GM23248 (cell line): ENCODE measurements at regions not wholly inside any gene's neighbourhood (a gene's known extent, or its start where the extent isn't known, plus 50 kb on each side); places are given as distances from the start of the nearest gene placed in this dataset.

Experiments
- DNase-seq: peaks from one replicate; pipeline ENCODE4 v3.0.0-alpha.2; 2015
- H2AFZ ChIP-seq: fragments of 200-600 bp; sonication (generic); 2 replicates; pipeline ENCODE4 v1.6.1; 2016; ENCODE audit warnings: antibody characterized with exemption
- H3F3A ChIP-seq: fragments of 200-600 bp; sonication (generic); 2 replicates; pipeline ENCODE4 v1.6.1; 2016; ENCODE audit warnings: mild to moderate bottlenecking, antibody characterized with exemption, mixed run types; ENCODE audit not compliant: insufficient read depth
- H3K27ac ChIP-seq: fragments of 200-600 bp; sonication (generic); 2 replicates; pipeline ENCODE4 v1.5.1; 2016; ENCODE audit warnings: mild to moderate bottlenecking
- H3K27me3 ChIP-seq: fragments of 200-600 bp; sonication (generic); replicated peaks from 2 replicates; pipeline ENCODE4 v1.6.1; 2016; ENCODE audit warnings: mild to moderate bottlenecking; ENCODE audit not compliant: insufficient read depth
- H3K36me3 ChIP-seq: fragments of 200-600 bp; sonication (generic); 2 replicates; pipeline ENCODE4 v1.6.1; 2016; ENCODE audit warnings: low read depth, mild to moderate bottlenecking
- H3K4me1 ChIP-seq: fragments of 200-600 bp; sonication (generic); 2 replicates; pipeline ENCODE4 v1.6.1; 2016; ENCODE audit warnings: mild to moderate bottlenecking; ENCODE audit not compliant: insufficient read depth
- H3K4me2 ChIP-seq: fragments of 200-600 bp; sonication (generic); one replicate; pipeline ENCODE4 v1.6.1; 2016; ENCODE audit warnings: mild to moderate bottlenecking; ENCODE audit not compliant: unreplicated experiment
- H3K4me3 ChIP-seq: fragments of 200-600 bp; sonication (generic); 2 replicates; pipeline ENCODE4 v1.5.1; 2016; ENCODE audit warnings: mild to moderate bottlenecking
- H3K79me2 ChIP-seq: fragments of 200-600 bp; sonication (generic); 2 replicates; pipeline ENCODE4 v1.6.1; 2016; ENCODE audit warnings: mild to moderate bottlenecking; ENCODE audit not compliant: insufficient read depth
- H3K9ac ChIP-seq: fragments of 200-600 bp; sonication (generic); 2 replicates; pipeline ENCODE4 v1.6.1; 2016; ENCODE audit warnings: mild to moderate bottlenecking
- H3K9me2 ChIP-seq: fragments of 200-600 bp; sonication (generic); 2 replicates; pipeline ENCODE4 v1.6.1; 2016; ENCODE audit warnings: mixed run types, mild to moderate bottlenecking, moderate library complexity; ENCODE audit not compliant: insufficient read depth
- H3K9me3 ChIP-seq: fragments of 200-600 bp; sonication (generic); one replicate; pipeline ENCODE4 v1.6.1; 2017; ENCODE audit warnings: low read depth
- H4K20me1 ChIP-seq: fragments of 200-600 bp; sonication (generic); 2 replicates; pipeline ENCODE4 v1.6.0; 2016; ENCODE audit not compliant: insufficient read depth
- EZH2 ChIP-seq: fragments of 200-600 bp; sonication (generic); IDR thresholded peaks from 2 replicates; pipeline ENCODE4 v1.6.1; 2018; ENCODE audit warnings: antibody characterized with exemption, mild to moderate bottlenecking; ENCODE audit not compliant: insufficient read depth, poor library complexity, severe bottlenecking
- EZH2phosphoT487 ChIP-seq: fragments of 200-600 bp; sonication (generic); IDR thresholded peaks from 2 replicates; pipeline ENCODE4 v1.6.1; 2018; ENCODE audit warnings: antibody characterized with exemption, moderate library complexity, mild to moderate bottlenecking, low read depth; ENCODE audit not compliant: insufficient read depth
- WGBS, 2 experiments: methylation state at CpG; one replicate each; pipeline ENCODE4 v1.1.6; 2015 to 2017; ENCODE audit warnings: low lambda C conversion rate in 2 of 2, low coverage in 1 of 2; ENCODE audit errors: missing lambda C conversion rate in 2 of 2; 5-methylcytosine and 5-hydroxymethylcytosine counted together
- in situ Hi-C: fragments of 300-500 bp; cut with MboI; formaldehyde crosslinking; loops from 2 replicates; pipeline ENCODE4 v1.15.0; 2020

DNA sequence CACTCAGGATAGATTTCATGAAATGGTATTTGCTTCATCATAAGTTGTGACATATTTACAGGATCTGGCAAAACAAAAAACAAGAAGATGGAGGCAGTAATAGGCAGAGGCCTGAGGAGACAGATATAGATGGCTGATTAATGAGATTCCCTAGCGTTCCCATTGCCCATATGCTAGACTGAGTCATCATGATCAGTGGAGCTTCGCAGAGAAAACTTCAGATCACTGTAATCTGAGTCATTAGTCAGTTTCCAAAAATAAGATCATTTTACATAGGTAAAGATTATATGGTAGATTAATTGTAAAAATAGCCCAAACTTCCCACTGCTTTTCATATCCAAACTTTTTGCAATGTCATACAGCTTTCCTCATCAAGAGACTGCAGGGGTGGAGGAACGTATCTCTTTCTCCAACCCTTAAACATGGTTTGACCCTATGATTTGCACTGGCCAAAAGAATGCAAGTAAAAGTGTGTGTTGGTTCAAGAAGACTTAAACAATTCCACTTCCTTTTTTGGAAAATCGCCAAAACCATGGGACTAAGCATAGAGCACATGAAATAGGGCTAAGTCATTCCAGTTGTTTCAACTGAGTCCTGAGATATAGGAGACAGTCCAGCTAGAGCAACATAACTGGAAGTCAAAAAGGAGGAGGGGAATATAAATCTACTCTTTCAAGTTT lies 626.0 kb downstream of the RNF144B start:
- no peak overlapping the region for H3K4me3 ChIP-seq
- no peak overlapping the region for H2AFZ ChIP-seq
- no peaks in the 10 kb centered on the region for H3K27me3 ChIP-seq
- in situ Hi-C loops: loop anchor here (25.0 kb wide), 1 partner anchor 849 kb away; no protein-coding TSS in a partner anchor
- H3K9me2 ChIP-seq: no peaks in the 10 kb centered on the region
- no peak overlapping the region for H3K4me2 ChIP-seq
- peak; percentile 51 for DNase-seq
- H3K79me2 ChIP-seq: no peaks in the 10 kb centered on the region
- TF ChIP-seq EZH2phosphoT487: no peak
- TF ChIP-seq EZH2: no peak
- no peak overlapping the region for H3K27ac ChIP-seq
- H3K36me3 ChIP-seq: no peaks in the 10 kb centered on the region
- WGBS, 2 experiments: 19 to 23% methylated on average over 4 of the region's 4 CpGs
- no peaks in the 10 kb centered on the region for H3K9me3 ChIP-seq
- H3F3A ChIP-seq: no peaks in the 10 kb centered on the region
- H4K20me1 ChIP-seq: no peaks in the 10 kb centered on the region
- H3K9ac ChIP-seq: no peak overlapping the region
- H3K4me1 ChIP-seq: peaks cover 5% of the 10 kb centered on the region; the same call in 1 of the 2 replicates

DNA sequence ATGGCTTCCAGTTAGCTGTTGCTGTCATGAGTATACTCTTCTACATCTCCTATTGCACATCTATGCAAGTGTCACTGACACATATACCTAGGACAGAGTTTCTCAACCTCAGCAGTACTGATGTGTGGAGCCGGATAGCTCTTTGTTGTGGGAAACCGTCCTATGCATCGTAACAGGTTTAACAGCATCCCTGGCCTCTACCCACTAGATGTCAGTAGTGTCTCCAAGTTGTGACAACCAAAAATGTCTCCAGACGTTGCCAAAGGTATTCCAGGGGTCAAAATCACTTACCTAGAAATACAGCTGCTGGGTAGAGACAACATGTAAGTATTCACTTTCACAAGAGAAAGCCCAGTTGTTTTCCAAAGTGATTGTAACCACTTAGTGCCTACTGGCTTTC lies 637.6 kb downstream of the RNF144B start:
- in situ Hi-C loops: loop anchor here (25.0 kb wide), 1 partner anchor 838 kb away; no protein-coding TSS in a partner anchor
- Histone ChIP-seq H3K27me3 (no peaks in the 10 kb centered on the region; the same call in 1 of the 2 replicates), H3F3A (no peaks in the 10 kb centered on the region), H3K9me3 (no peaks in the 10 kb centered on the region), H3K27ac (no peak overlapping the region), H4K20me1 (no peaks in the 10 kb centered on the region), H3K79me2 (no peaks in the 10 kb centered on the region), H3K4me3 (no peak overlapping the region), H3K9me2 (no peaks in the 10 kb centered on the region), H3K4me2 (no peak overlapping the region), H3K9ac (no peak overlapping the region), H2AFZ (no peak overlapping the region), H3K36me3 (no peaks in the 10 kb centered on the region), H3K4me1 (no peaks in the 10 kb centered on the region)
- TF ChIP-seq EZH2: no peak
- peak; percentile 52 for DNase-seq
- 68 to 69% methylated on average over 4 of the region's 4 CpGs for WGBS, 2 experiments

DNA sequence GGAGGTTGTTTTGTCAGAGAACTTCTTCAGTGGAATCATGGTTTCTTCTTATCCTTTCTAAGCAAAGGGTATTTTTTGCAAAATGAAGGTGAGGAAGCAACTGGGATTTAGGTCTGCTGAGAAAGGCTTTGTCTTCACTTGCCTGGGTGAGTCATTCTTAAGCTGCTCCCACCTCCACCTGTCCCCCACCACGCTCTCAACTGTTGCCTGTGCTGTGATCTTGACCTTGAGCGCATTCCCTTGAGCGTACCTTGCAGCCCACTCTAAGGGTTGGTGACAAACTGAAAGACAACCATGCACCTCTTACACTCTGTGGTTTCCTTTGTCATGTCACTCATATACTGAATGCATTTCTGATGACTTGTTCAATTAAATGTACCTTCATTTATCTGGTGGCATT lies 641.1 kb downstream of the RNF144B start:
- WGBS, 2 experiments: 72 to 82% methylated on average over 3 of the region's 3 CpGs

DNA sequence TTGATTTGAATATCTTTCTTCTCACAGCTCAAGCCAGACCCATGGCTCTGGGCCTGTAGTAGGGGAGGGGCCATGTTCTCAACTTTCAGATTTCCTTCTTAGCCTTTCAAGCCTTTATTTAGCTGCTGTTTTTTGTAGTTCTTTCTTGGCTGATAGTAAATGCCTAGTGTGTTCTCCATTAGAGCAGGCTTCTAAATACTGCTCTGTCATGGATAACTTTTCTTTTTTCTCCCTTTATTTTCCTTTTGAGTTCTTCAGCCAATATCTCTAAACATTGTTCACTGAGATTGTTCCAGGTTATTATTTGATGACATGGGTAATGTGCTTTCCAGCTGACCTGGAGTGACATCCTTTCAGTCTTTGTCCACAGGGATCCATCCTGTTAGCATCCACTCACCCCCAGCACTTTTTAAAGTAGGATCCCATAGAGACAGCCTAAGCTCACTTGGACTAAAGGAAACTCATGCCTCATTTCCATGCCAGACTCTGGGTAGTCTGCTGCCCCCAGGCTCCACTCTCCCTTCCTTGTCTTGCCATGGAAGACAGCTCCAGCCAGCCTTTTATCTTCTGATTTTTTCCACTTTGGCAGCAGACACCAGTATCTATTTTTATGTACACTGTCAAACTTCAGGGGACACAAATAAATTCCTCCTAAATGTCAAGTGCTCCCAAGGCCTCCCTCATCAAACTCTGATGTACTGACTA lies 645.6 kb downstream of the RNF144B start:
- no peak for TF ChIP-seq EZH2phosphoT487
- TF ChIP-seq EZH2: no peak
- Histone ChIP-seq H3K9me2 (no peaks in the 10 kb centered on the region), H3K4me2 (no peak overlapping the region), H4K20me1 (no peaks in the 10 kb centered on the region), H3K79me2 (no peaks in the 10 kb centered on the region), H2AFZ (no peak overlapping the region), H3K9ac (no peak overlapping the region), H3K9me3 (no peaks in the 10 kb centered on the region), H3K4me1 (no peaks in the 10 kb centered on the region), H3K27ac (no peak overlapping the region), H3F3A (no peaks in the 10 kb centered on the region), H3K27me3 (no peaks in the 10 kb centered on the region), H3K36me3 (no peaks in the 10 kb centered on the region), H3K4me3 (no peak overlapping the region)
- no peak for DNase-seq
- in situ Hi-C loops: no loop called here

More for the DNA sequence above, 641.1 kb downstream of the RNF144B start:
- Histone ChIP-seq H3K9ac (no peak overlapping the region), H3K27ac (no peak overlapping the region), H3K36me3 (no peaks in the 10 kb centered on the region), H3K4me1 (no peaks in the 10 kb centered on the region), H3F3A (no peaks in the 10 kb centered on the region), H4K20me1 (no peaks in the 10 kb centered on the region), H3K4me3 (no peak overlapping the region), H3K79me2 (no peaks in the 10 kb centered on the region), H3K27me3 (no peaks in the 10 kb centered on the region), H3K9me3 (no peaks in the 10 kb centered on the region), H3K9me2 (no peaks in the 10 kb centered on the region), H2AFZ (no peak overlapping the region), H3K4me2 (no peak overlapping the region)
- DNase-seq: no peak
- TF ChIP-seq EZH2: no peak
- no peak for TF ChIP-seq EZH2phosphoT487
- in situ Hi-C loops: no loop called here
